ENCODE measurements at regions not wholly inside any gene's neighbourhood (a gene's known extent, or its start where the extent isn't known, plus 50 kb on each side); places are given as distances from the start of the nearest gene placed in this dataset.

- Histone ChIP-seq H3K27ac (ENCODE audit: low read depth in 1 of 2, low read length in 2 of 2) (no peak overlapping the region), H3K27me3 (ENCODE audit: control insufficient read depth in 4 of 4, insufficient read depth in 4 of 4, low read length in 3 of 4) (no peaks in the 10 kb centered on the region), H3K4me3 (ENCODE audit: low read depth in 1 of 3, low read length in 3 of 3) (no peak overlapping the region), H3K36me3 (ENCODE audit: control insufficient read depth in 4 of 4, insufficient read depth in 3 of 4, low read depth in 1 of 4, low read length in 3 of 4) (no peaks in the 10 kb centered on the region), H3K9me3 (ENCODE audit: control insufficient read depth in 4 of 4, low read length in 3 of 4) (no peaks in the 10 kb centered on the region), H3K4me1 (ENCODE audit: control insufficient read depth in 4 of 4, insufficient read depth in 4 of 4, low read length in 3 of 4) (no peaks in the 10 kb centered on the region), H3K9ac (ENCODE audit: low read depth in 1 of 2, low read length in 2 of 2) (no peak overlapping the region)
- 80% methylated on average over 14 of the region's 14 CpGs for WGBS
- no peak for TF ChIP-seq MAX (IDR thresholded peaks at IDR 0.05)
- no peak for TF ChIP-seq NR2F2 (IDR thresholded peaks at IDR 0.05)
- no peak for DNase-seq (ENCODE audit: low spot score)
Measured at GRCh38 chr3:127069814-127070440, 87.0 kb downstream of the PLXNA1 start.

GRCh38 chr3:127070776-127071175 is 87.9 kb downstream of the PLXNA1 start:
- Histone ChIP-seq H3K9ac (ENCODE audit: low read depth in 1 of 2, low read length in 2 of 2) (no peak overlapping the region), H3K27me3 (ENCODE audit: control insufficient read depth in 4 of 4, insufficient read depth in 4 of 4, low read length in 3 of 4) (no peaks in the 10 kb centered on the region), H3K4me1 (ENCODE audit: control insufficient read depth in 4 of 4, insufficient read depth in 4 of 4, low read length in 3 of 4) (no peaks in the 10 kb centered on the region), H3K4me3 (ENCODE audit: low read depth in 1 of 3, low read length in 3 of 3) (no peak overlapping the region), H3K27ac (ENCODE audit: low read depth in 1 of 2, low read length in 2 of 2) (no peak overlapping the region), H3K36me3 (ENCODE audit: control insufficient read depth in 4 of 4, insufficient read depth in 3 of 4, low read depth in 1 of 4, low read length in 3 of 4) (no peaks in the 10 kb centered on the region), H3K9me3 (ENCODE audit: control insufficient read depth in 4 of 4, low read length in 3 of 4) (no peaks in the 10 kb centered on the region)
- TF ChIP-seq HNF4A (conservative IDR thresholded peaks at IDR 0.05), result no peak
- TF ChIP-seq FOXA2 (IDR thresholded peaks at IDR 0.05), result no peak
- no peak for TF ChIP-seq NR2F2 (IDR thresholded peaks at IDR 0.05)
- no peak for TF ChIP-seq RAD21 (IDR thresholded peaks at IDR 0.05)
- no peak for TF ChIP-seq EGR1 (IDR thresholded peaks at IDR 0.05; ENCODE audit: low read depth in 2 of 2)
- TF ChIP-seq CTCF (IDR thresholded peaks at IDR 0.05; ENCODE audit: low read depth, low read length, missing input control), result no peak
- WGBS, result 88% methylated on average over 9 of the region's 9 CpGs
- no peak for DNase-seq (ENCODE audit: low spot score)

GRCh38 chr3:127071597-127072001 is 88.7 kb downstream of the PLXNA1 start:
- H3K36me3 ChIP-seq (ENCODE audit: control insufficient read depth in 4 of 4, insufficient read depth in 3 of 4, low read depth in 1 of 4, low read length in 3 of 4), result no peaks in the 10 kb centered on the region
- 92% methylated on average over 10 of the region's 10 CpGs for WGBS
- H3K9me3 ChIP-seq (ENCODE audit: control insufficient read depth in 4 of 4, low read length in 3 of 4), result no peaks in the 10 kb centered on the region
- no peak overlapping the region for H3K4me3 ChIP-seq (ENCODE audit: low read depth in 1 of 3, low read length in 3 of 3)
- no peak overlapping the region for H3K27ac ChIP-seq (ENCODE audit: low read depth in 1 of 2, low read length in 2 of 2)
- no peaks in the 10 kb centered on the region for H3K4me1 ChIP-seq (ENCODE audit: control insufficient read depth in 4 of 4, insufficient read depth in 4 of 4, low read length in 3 of 4)
- H3K27me3 ChIP-seq (ENCODE audit: control insufficient read depth in 4 of 4, insufficient read depth in 4 of 4, low read length in 3 of 4), result no peaks in the 10 kb centered on the region
- no peak for DNase-seq (ENCODE audit: low spot score)
- TF ChIP-seq SP1 (IDR thresholded peaks at IDR 0.05), result no peak
- no peak for TF ChIP-seq RXRA (IDR thresholded peaks at IDR 0.05)
- no peak for TF ChIP-seq FOXA1 (IDR thresholded peaks at IDR 0.05)
- no peak for TF ChIP-seq MAX (IDR thresholded peaks at IDR 0.05)
- TF ChIP-seq FOXA2 (IDR thresholded peaks at IDR 0.05), result no peak
- no peak for TF ChIP-seq ATF3 (IDR thresholded peaks at IDR 0.05)
- no peak overlapping the region for H3K9ac ChIP-seq (ENCODE audit: low read depth in 1 of 2, low read length in 2 of 2)
